IMR-90 (cell line): ENCODE measurements at regions not wholly inside any gene's neighbourhood (a gene's known extent, or its start where the extent isn't known, plus 50 kb on each side); places are given as distances from the start of the nearest gene placed in this dataset.

ENCODE experiments used
- ATAC-seq: fragments of 200-7000 bp; cut with Tn5 transposase; 2 replicates; pipeline ENCODE4 v1.9.1; 2020; ENCODE audit warnings: low read depth, mild to moderate bottlenecking, moderate library complexity
- BruUV-seq: library from RNA; stranded (reverse); fragments of 400-500 nt; replicated peaks from 2 replicates; lab custom pipeline; 2021; lab: Mats Ljungman, UMichigan
- CTCF ChIA-PET: fragments of 300-600 bp; formaldehyde crosslinking; extraction: SDS; loops from one replicate; lab custom pipeline; 2021; ENCODE audit warnings: antibody characterized with exemption; lab: Yijun Ruan, JAX
- POLR2A ChIA-PET: fragments of 300-600 bp; sonication (Branson Sonifier 250); formaldehyde crosslinking; loops from one replicate; lab custom pipeline; 2022; ENCODE audit warnings: antibody characterized with exemption; ENCODE audit not compliant: unreplicated experiment; lab: Charles Lee
- DNase-seq: peaks from one replicate; pipeline ENCODE4 v3.0.0; 2013
- H2AFZ ChIP-seq: replicated peaks from 2 replicates; pipeline ENCODE3; 2013; ENCODE audit warnings: low read length, mild to moderate bottlenecking; ENCODE audit not compliant: poor library complexity
- H2AK5ac ChIP-seq: 2 replicates; pipeline ENCODE4 v1.6.1; 2013; ENCODE audit warnings: low read depth, low read length, inconsistent platforms
- H2AK9ac ChIP-seq: replicated peaks from 2 replicates; pipeline ENCODE3; 2013; ENCODE audit warnings: mild to moderate bottlenecking, low read depth, low read length, moderate library complexity; ENCODE audit not compliant: poor library complexity
- H2BK120ac ChIP-seq: 2 replicates; pipeline ENCODE4 v1.6.1; 2013; ENCODE audit warnings: low read depth, low read length, inconsistent platforms
- H2BK15ac ChIP-seq: 3 replicates; pipeline ENCODE4 v1.6.1; 2013; ENCODE audit warnings: low read depth, low read length, inconsistent platforms
- H2BK20ac ChIP-seq: 2 replicates; pipeline ENCODE4 v1.6.1; 2013; ENCODE audit warnings: low read depth, mild to moderate bottlenecking, inconsistent platforms, low read length, moderate library complexity
- H2BK5ac ChIP-seq: 2 replicates; pipeline ENCODE4 v1.6.1; 2013; ENCODE audit warnings: mild to moderate bottlenecking, low read depth, low read length, inconsistent platforms; ENCODE audit not compliant: poor library complexity, severe bottlenecking
- H3K14ac ChIP-seq: replicated peaks from 2 replicates; pipeline ENCODE4 v1.6.1; 2013; ENCODE audit warnings: low read depth, low read length, inconsistent platforms
- H3K18ac ChIP-seq: 2 replicates; pipeline ENCODE4 v1.6.1; 2013; ENCODE audit warnings: low read depth, low read length, control low read depth
- H3K23ac ChIP-seq: 2 replicates; pipeline ENCODE4 v1.6.1; 2013; ENCODE audit warnings: low read depth, low read length, inconsistent platforms
- H3K27ac ChIP-seq: 2 replicates; pipeline ENCODE4 v1.5.1; 2013; ENCODE audit warnings: mild to moderate bottlenecking, control low read depth, low read length; ENCODE audit not compliant: insufficient read depth
- H3K27me3 ChIP-seq: 2 replicates; pipeline ENCODE4 v1.6.1; 2013; ENCODE audit warnings: low read length; ENCODE audit not compliant: control insufficient read depth, insufficient read depth
- H3K36me3 ChIP-seq: 2 replicates; pipeline ENCODE4 v1.6.1; 2013; ENCODE audit warnings: low read length, mixed read lengths; ENCODE audit not compliant: control insufficient read depth, insufficient read depth
- H3K4ac ChIP-seq: 2 replicates; pipeline ENCODE4 v1.6.1; 2013; ENCODE audit warnings: low read depth, low read length, inconsistent platforms
- H3K4me1 ChIP-seq: 2 replicates; pipeline ENCODE4 v1.6.1; 2013; ENCODE audit warnings: low read length, mixed read lengths; ENCODE audit not compliant: control insufficient read depth, insufficient read depth
- H3K4me2 ChIP-seq: 2 replicates; pipeline ENCODE4 v1.6.1; 2013; ENCODE audit warnings: low read depth, mild to moderate bottlenecking, control low read depth, low read length, moderate library complexity
- H3K4me3 ChIP-seq: 2 replicates; pipeline ENCODE4 v1.5.1; 2013; ENCODE audit warnings: low read depth, mild to moderate bottlenecking, control low read depth, low read length, moderate library complexity; ENCODE audit not compliant: insufficient read depth
- H3K56ac ChIP-seq: 2 replicates; pipeline ENCODE4 v1.6.1; 2013; ENCODE audit warnings: low read length, inconsistent platforms; ENCODE audit not compliant: insufficient read depth; ENCODE audit errors: extremely low read depth
- H3K79me1 ChIP-seq, 2 experiments: 2 replicates each; pipeline ENCODE4 v1.6.1; 2013; ENCODE audit warnings: low read length in 2 of 2, inconsistent platforms in 1 of 2, low read depth in 1 of 2
- H3K9ac ChIP-seq: 2 replicates; pipeline ENCODE4 v1.6.1; 2013; ENCODE audit warnings: low read depth, low read length, control low read depth
- H3K9me1 ChIP-seq: 2 replicates; pipeline ENCODE4 v1.6.1; 2013; ENCODE audit warnings: low read length, inconsistent platforms; ENCODE audit not compliant: insufficient read depth
- H3K9me3 ChIP-seq: 2 replicates; pipeline ENCODE4 v1.6.1; 2013; ENCODE audit warnings: low read length; ENCODE audit not compliant: control insufficient read depth, insufficient read depth
- H4K20me1 ChIP-seq: 2 replicates; pipeline ENCODE4 v1.6.1; 2013; ENCODE audit warnings: low read length, inconsistent platforms; ENCODE audit not compliant: insufficient read depth
- H4K5ac ChIP-seq: 2 replicates; pipeline ENCODE4 v1.6.1; 2013; ENCODE audit warnings: mild to moderate bottlenecking, low read depth, low read length, control low read depth
- H4K8ac ChIP-seq, 2 experiments: 2 replicates each; pipeline ENCODE4 v1.6.1; 2013; ENCODE audit warnings: low read depth in 2 of 2, low read length in 2 of 2, control low read depth in 1 of 2, inconsistent platforms in 1 of 2
- H4K91ac ChIP-seq: 2 replicates; pipeline ENCODE4 v1.6.1; 2013; ENCODE audit warnings: low read depth, low read length, inconsistent platforms; ENCODE audit not compliant: insufficient read depth
- BHLHE40 ChIP-seq: fragments of 150-350 bp; IDR thresholded peaks from 2 replicates; pipeline ENCODE4 v1.6.1; 2016; ENCODE audit warnings: mild to moderate bottlenecking, low read depth, low read length
- CEBPB ChIP-seq: IDR thresholded peaks from 2 replicates; pipeline ENCODE4 v1.6.1; 2012; ENCODE audit warnings: low read depth, low read length, improper control_type of control experiment
- CHD1 ChIP-seq: IDR thresholded peaks from 2 replicates; pipeline ENCODE4 v1.6.1; 2012; ENCODE audit warnings: low read depth, low read length, improper control_type of control experiment
- ELK1 ChIP-seq: fragments of 150-350 bp; IDR thresholded peaks from 2 replicates; pipeline ENCODE4 v1.6.1; 2016; ENCODE audit warnings: low read depth, mild to moderate bottlenecking, low read length, moderate library complexity, borderline replicate concordance
- FOS ChIP-seq: fragments of 150-350 bp; IDR thresholded peaks from 2 replicates; pipeline ENCODE4 v1.6.1; 2016; ENCODE audit warnings: low read depth, low read length
- MAFK ChIP-seq: IDR thresholded peaks from 2 replicates; pipeline ENCODE4 v1.6.1; 2012; ENCODE audit warnings: low read depth, low read length, improper control_type of control experiment
- MAZ ChIP-seq: IDR thresholded peaks from 2 replicates; pipeline ENCODE4 v1.6.1; 2012; ENCODE audit warnings: low read depth, mild to moderate bottlenecking, low read length, improper control_type of control experiment, moderate library complexity, borderline replicate concordance
- MXI1 ChIP-seq: IDR thresholded peaks from 2 replicates; pipeline ENCODE4 v1.6.1; 2012; ENCODE audit warnings: low read depth, mild to moderate bottlenecking, low read length, moderate library complexity, borderline replicate concordance
- NFE2L2 ChIP-seq: fragments of 150-350 bp; IDR thresholded peaks from 2 replicates; pipeline ENCODE4 v1.6.1; 2016; ENCODE audit warnings: low read depth, mild to moderate bottlenecking, low read length
- POLR2A ChIP-seq: IDR thresholded peaks from 2 replicates; pipeline ENCODE4 v1.6.1; 2012; ENCODE audit warnings: mild to moderate bottlenecking, low read depth, low read length
- RAD21 ChIP-seq: IDR thresholded peaks from 2 replicates; pipeline ENCODE4 v1.6.1; 2012; ENCODE audit warnings: low read length, improper control_type of control experiment
- RCOR1 ChIP-seq: IDR thresholded peaks from 2 replicates; pipeline ENCODE4 v1.6.1; 2012; ENCODE audit warnings: mild to moderate bottlenecking, low read length, improper control_type of control experiment; ENCODE audit not compliant: insufficient replicate concordance
- RFX5 ChIP-seq: IDR thresholded peaks from 2 replicates; pipeline ENCODE4 v1.8.0; 2012; ENCODE audit warnings: low read depth, mild to moderate bottlenecking, low read length, moderate library complexity
- SMC3 ChIP-seq: fragments of 150-350 bp; IDR thresholded peaks from 2 replicates; pipeline ENCODE4 v1.6.1; 2016; ENCODE audit warnings: low read depth, mild to moderate bottlenecking, antibody characterized with exemption, low read length, moderate library complexity
- USF2 ChIP-seq: fragments of 150-350 bp; IDR thresholded peaks from 2 replicates; pipeline ENCODE4 v1.6.1; 2017; ENCODE audit warnings: mild to moderate bottlenecking, antibody characterized with exemption, low read length, low read depth
- WGBS, 2 experiments: methylation state at CpG; one replicate each; pipeline versions ENCODE4 v1.1.5 to v1.1.7; 2013; ENCODE audit warnings: missing lambda C conversion rate in 2 of 2; ENCODE audit not compliant: insufficient read length in 1 of 2; ENCODE audit errors: extremely low coverage in 2 of 2; 5-methylcytosine and 5-hydroxymethylcytosine counted together
- dilution Hi-C: fragments of 300-500 bp; cut with HindIII; formaldehyde crosslinking; loops from one replicate; pipeline ENCODE4 v1.14.3; 2018; ENCODE audit warnings: low sequenced_read_pairs; ENCODE audit not compliant: unreplicated experiment
- in situ Hi-C: fragments of 300-500 bp; cut with MboI; formaldehyde crosslinking; loops from 3 replicates; pipeline ENCODE4 v1.14.3; 2019; ENCODE audit warnings: low sequenced_read_pairs, inconsistent platforms, mixed read lengths
- intact Hi-C: fragments of 100-400 bp; cut with micrococcal nuclease; formaldehyde crosslinking; loops from 2 replicates; pipeline ENCODE4 v1.10.0; 2022

- H2BK15ac ChIP-seq = no peak overlapping the region
- H2AFZ ChIP-seq = no peak overlapping the region
- no peak for TF ChIP-seq RCOR1
- TF ChIP-seq BHLHE40 = no peak
- TF ChIP-seq CEBPB = no peak
- TF ChIP-seq RAD21 = no peak
- no peak for TF ChIP-seq MAFK
- no peak for TF ChIP-seq MXI1
- TF ChIP-seq NFE2L2 = no peak
- no peak for TF ChIP-seq FOS
- no peak for TF ChIP-seq RFX5
- no peak for TF ChIP-seq POLR2A
- TF ChIP-seq MAZ = no peak
- no peak for TF ChIP-seq USF2
- TF ChIP-seq SMC3 = no peak
- no peak for TF ChIP-seq CHD1
- no peak for TF ChIP-seq ELK1
- no peaks in the 10 kb centered on the region for H3K79me1 ChIP-seq
- H4K20me1 ChIP-seq = no peaks in the 10 kb centered on the region
- H3K9ac ChIP-seq = no peak overlapping the region
- in situ Hi-C loops = no loop called here
- H3K36me3 ChIP-seq = no peaks in the 10 kb centered on the region
- no peak overlapping the region for H3K56ac ChIP-seq
- H2AK5ac ChIP-seq = no peak overlapping the region
- H3K27me3 ChIP-seq = no peaks in the 10 kb centered on the region
- intact Hi-C loops = no loop called here
- no peak overlapping the region for H3K14ac ChIP-seq
- no peak overlapping the region for H2BK20ac ChIP-seq
- CTCF ChIA-PET = no interaction called here
- no TSS peak for BruUV-seq
- DNase-seq = no peak
- H3K27ac ChIP-seq = no peak overlapping the region
- H2AK9ac ChIP-seq = no peak overlapping the region
- H4K8ac ChIP-seq = no peak overlapping the region
- dilution Hi-C loops = no loop called here
- H3K9me1 ChIP-seq = no peaks in the 10 kb centered on the region
- H3K9me3 ChIP-seq = no peaks in the 10 kb centered on the region
- H4K5ac ChIP-seq = no peak overlapping the region
- no peak overlapping the region for H3K4me3 ChIP-seq
- POLR2A ChIA-PET = no interaction called here
- no peak overlapping the region for H3K23ac ChIP-seq
- H4K91ac ChIP-seq = no peak overlapping the region
- no peaks in the 10 kb centered on the region for H3K4me1 ChIP-seq
- no peak overlapping the region for H3K4ac ChIP-seq
- no peak overlapping the region for H3K4me2 ChIP-seq
- 86% methylated on average over 1 of the region's 4 CpGs; no CpG with 5 or more reads in 1 of the 2 experiments for WGBS, 2 experiments
- ATAC-seq = no peak
- H2BK120ac ChIP-seq = no peak overlapping the region
- H2BK5ac ChIP-seq = no peak overlapping the region
- H3K18ac ChIP-seq = no peak overlapping the region
These were observed 53.3 kb upstream of the FOXB1 start for GRCh38 chr15:59950603-59951388.
